Heart left ventricle (tissue), 16 donors: ENCODE measurements at regions not wholly inside any gene's neighbourhood (a gene's known extent, or its start where the extent isn't known, plus 50 kb on each side); places are given as distances from the start of the nearest gene placed in this dataset.

ENCODE experiments used
- ATAC-seq, 4 donors: fragments of 200-7000 bp; cut with Tn5 transposase; one replicate each; pipeline ENCODE4 v1.9.1; 2020 to 2022; ENCODE audit warnings: moderate library complexity in 4 of 4, mild to moderate bottlenecking in 3 of 4, moderate number of reproducible peaks in 1 of 4
- DNase-seq, 5 donors: peaks; one replicate each; pipeline ENCODE4 v3.0.0-alpha.2; 2020
- H3K27ac ChIP-seq, 12 donors: fragments of 200-600 bp; sonication (generic) in 4 of 12; one replicate each; pipeline versions ENCODE4 v1.5.0 to v1.8.0; 2016 to 2022; ENCODE audit warnings: mild to moderate bottlenecking in 2 of 12
- H3K27me3 ChIP-seq, 9 donors: fragments of 200-600 bp; sonication (generic) in 2 of 9; one replicate each; pipeline versions ENCODE4 v1.5.1 to v1.8.0; 2016 to 2022; ENCODE audit warnings: mild to moderate bottlenecking in 3 of 9
- H3K36me3 ChIP-seq, 9 donors: fragments of 200-600 bp; sonication (generic) in 2 of 9; one replicate each; pipeline versions ENCODE4 v1.5.0 to v1.8.0; 2018 to 2022; ENCODE audit warnings: mild to moderate bottlenecking in 2 of 9
- H3K4me1 ChIP-seq, 12 donors: fragments of 200-600 bp; sonication (generic) in 4 of 12; one replicate each; pipeline versions ENCODE4 v1.5.0 to v1.8.0; 2016 to 2022; ENCODE audit warnings: mild to moderate bottlenecking in 3 of 12
- H3K4me3 ChIP-seq, 12 donors: fragments of 200-600 bp; sonication (generic) in 4 of 12; one replicate each; pipeline versions ENCODE4 v1.5.0 to v1.8.0; 2017 to 2022; ENCODE audit warnings: mild to moderate bottlenecking in 9 of 12, moderate library complexity in 4 of 12
- H3K9me3 ChIP-seq, 12 donors: fragments of 200-600 bp; sonication (generic) in 4 of 12; one replicate each; pipeline versions ENCODE4 v1.5.0 to v1.8.0; 2016 to 2022; ENCODE audit warnings: mild to moderate bottlenecking in 1 of 12
- CTCF ChIP-seq, 12 donors: fragments of 200-600 bp; sonication (generic) in 4 of 12; IDR thresholded peaks; one replicate each; pipeline versions ENCODE4 v1.5.0 to v1.8.0; 2018 to 2022; ENCODE audit warnings: antibody characterized with exemption in 12 of 12, mild to moderate bottlenecking in 5 of 12
- POLR2A ChIP-seq, 2 donors: fragments of 450-650 bp; IDR thresholded peaks; one replicate each; pipeline ENCODE4 v1.6.1; 2017; ENCODE audit warnings: antibody characterized with exemption in 2 of 2, mild to moderate bottlenecking in 2 of 2, moderate library complexity in 2 of 2
- WGBS, 4 donors: extraction: QIAGEN DNeasy Blood & Tissue Kit in 2 of 4; methylation state at CpG; one replicate each; pipeline versions ENCODE4 v1.1.5 to v1.1.7; 2013 to 2018; 5-methylcytosine and 5-hydroxymethylcytosine counted together
- intact Hi-C, 10 donors: fragments of 100-400 bp; cut with DNase I; formaldehyde crosslinking; loops; one replicate each; pipeline versions ENCODE4 v1.11.1 to v1.14.2; 2022
- donor health status: ischemic (EF 13 %, LVEDD 7.1; RV severe dilation, severe dysfunction).
- donor health status: healthy with polysubstance abuse.
- donor health status: DM: no; HTN: yes; CAD: no.
- donor health status: DM: no; HTN: no; CAD: no.
- donor health status: ischemic (EF 25% LVEDD 6.9; RV normal size, moderate dysfunction).
- donor health status: ischemic (EF 25% LVEDD 5.7; RV mildly dilated, moderate dysfunction).
- donor health status: healthy.
- donor health status: DM: yes; HTN: yes; CAD: no.
- donor health status: ischemic (EF 35%, LVEDD 5.7; RV mildly dilated, moderate dysfunction).
- donor health status: nonischemic (EF 11% LVEDD 7.7; RV severe dilation, severe dysfunction).
- donor health status: DM: yes; HTN: yes; CAD: no.
- donor health status: PGD.
- donor health status: ischemic (EF 29% LVEDD 5.4; RV normal size, mild dysfunction).
- donor health status: nonischemic (EF 23%, LVEDD 6.1; RV moderate dilation, normal function).

- DNase-seq: no peak
- no peaks in the 10 kb centered on the region for H3K36me3 ChIP-seq
- H3K4me1 ChIP-seq: no peaks in the 10 kb centered on the region
- no peak for ATAC-seq
- H3K9me3 ChIP-seq: no peaks in the 10 kb centered on the region
- intact Hi-C loops: loop anchor here in 1 of 10 donors (10.0 kb wide), 1 partner anchor 547 kb away; the partner anchor contains the start of gene HS3ST3B1
- TF ChIP-seq CTCF (IDR thresholded peaks at IDR 0.05) (no peak), POLR2A (IDR thresholded peaks at IDR 0.05) (no peak)
- H3K27me3 ChIP-seq: peaks cover 0 to under 1% (median 0%) of the 10 kb centered on the region in 9 donors
- no peak overlapping the region for H3K27ac ChIP-seq
- 44 to 71% (median 63%) methylated on average over 2 of the region's 2 CpGs for WGBS, 4 donors
- H3K4me3 ChIP-seq: no peak overlapping the region
These were observed 156.1 kb upstream of the HS3ST3A1 start for GRCh38 chr17:13757871-13758270.

DNA sequence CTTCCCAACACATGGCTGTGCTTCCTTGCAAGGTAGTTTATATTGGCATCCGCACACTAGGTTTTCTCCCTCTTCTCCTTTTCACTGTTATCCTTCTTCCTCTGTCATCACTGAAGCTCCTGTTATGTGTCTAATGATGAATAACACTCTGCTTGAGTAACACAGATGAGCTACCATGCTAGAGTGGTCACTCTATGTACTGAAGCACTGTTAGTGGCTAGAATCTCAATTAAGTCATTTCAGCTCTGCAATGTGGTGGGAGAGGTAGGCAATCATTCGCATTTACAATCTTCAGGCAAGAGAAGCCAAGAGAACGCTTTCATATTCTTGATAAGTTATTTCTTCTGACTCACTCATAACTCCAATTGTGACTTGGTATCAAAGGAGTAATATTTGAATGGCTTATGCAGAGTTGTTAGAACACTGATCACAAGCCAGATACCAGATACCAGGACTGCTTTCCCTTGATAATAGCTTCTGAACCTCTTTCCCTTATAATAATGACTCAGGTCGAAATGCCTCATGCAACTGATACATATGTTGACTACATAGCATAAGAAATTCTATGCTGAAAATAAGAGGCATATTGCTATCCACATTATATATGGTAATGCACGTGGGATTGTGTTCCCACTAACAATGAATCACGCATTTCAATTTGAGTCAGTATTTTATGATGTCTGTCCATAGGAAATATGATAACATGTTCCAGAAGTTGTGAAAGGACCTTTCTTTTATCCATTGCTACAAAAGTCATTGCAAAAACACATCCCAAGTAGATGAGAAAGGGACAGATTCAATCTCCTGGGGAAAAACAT lies 158.0 kb upstream of the HS3ST3A1 start:
- intact Hi-C loops: loop anchor here in 2 of 10 donors (10.0 kb wide), 1 partner anchor 545 kb away; the partner anchor contains the start of gene HS3ST3B1 (in 2 of the 2)

DNA sequence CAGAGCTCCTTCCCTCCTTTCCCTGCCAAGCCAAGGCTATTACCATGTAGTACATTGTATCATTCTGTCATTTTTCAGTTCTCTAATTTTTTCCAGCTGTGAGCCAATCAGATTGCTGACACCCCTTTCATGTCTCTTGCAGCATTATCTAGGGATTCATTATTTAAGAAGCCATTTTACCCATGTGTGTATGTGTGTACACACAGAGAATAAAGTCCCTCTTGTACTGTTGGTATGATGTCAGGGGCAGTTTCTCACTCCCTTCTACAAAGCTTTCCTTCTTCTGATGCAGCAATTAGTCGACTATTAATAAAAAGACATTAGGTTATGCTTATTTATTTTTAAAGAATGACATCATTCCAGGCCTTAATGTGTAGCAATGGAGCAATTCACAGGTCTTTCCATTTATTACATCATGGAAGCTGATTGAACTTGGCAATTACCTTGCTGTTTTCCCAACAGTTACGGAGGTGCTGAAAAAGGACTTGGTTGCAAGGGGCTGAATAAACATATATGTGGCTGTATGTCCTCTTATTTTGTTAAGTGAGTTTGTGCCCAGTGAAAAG lies 159.4 kb upstream of the HS3ST3A1 start:
- no peak for TF ChIP-seq CTCF (IDR thresholded peaks at IDR 0.05)
- TF ChIP-seq POLR2A (IDR thresholded peaks at IDR 0.05): no peak
- no peak for DNase-seq
- Histone ChIP-seq H3K4me3 (no peak overlapping the region), H3K36me3 (no peaks in the 10 kb centered on the region), H3K27ac (no peak overlapping the region), H3K4me1 (peaks cover 0 to 9% (median 0%) of the 10 kb centered on the region in 12 donors), H3K9me3 (no peaks in the 10 kb centered on the region), H3K27me3 (no peaks in the 10 kb centered on the region)
- peak in 1 of 4 donors; percentile 12 for ATAC-seq
- WGBS, 4 donors: 72 to 85% (median 79%) methylated on average over 2 of the region's 2 CpGs
- intact Hi-C loops: loop anchor here in 1 of 10 donors (10.0 kb wide), 1 partner anchor 544 kb away; the partner anchor contains the start of gene HS3ST3B1

More for the DNA sequence above, 158.0 kb upstream of the HS3ST3A1 start:
- no peak for TF ChIP-seq CTCF (IDR thresholded peaks at IDR 0.05)
- no peak for TF ChIP-seq POLR2A (IDR thresholded peaks at IDR 0.05)
- H3K27me3 ChIP-seq: no peaks in the 10 kb centered on the region
- no peak for ATAC-seq
- 61 to 75% (median 65%) methylated on average over 6 of the region's 6 CpGs for WGBS, 4 donors
- H3K27ac ChIP-seq: no peak overlapping the region
- no peaks in the 10 kb centered on the region for H3K9me3 ChIP-seq
- no peaks in the 10 kb centered on the region for H3K4me1 ChIP-seq
- H3K36me3 ChIP-seq: no peaks in the 10 kb centered on the region
- no peak overlapping the region for H3K4me3 ChIP-seq
- no peak for DNase-seq

- peak; percentile 60 to 81 (median 78) for ATAC-seq
- H3K4me3 ChIP-seq: no peak overlapping the region
- 35 to 52% (median 48%) methylated on average over 2 of the region's 2 CpGs for WGBS, 4 donors
- intact Hi-C loops: loop anchor here in 1 of 10 donors (10.0 kb wide), 1 partner anchor 539 kb away; the partner anchor contains the start of gene HS3ST3B1
- peaks cover 0 to 13% (median 0%) of the 10 kb centered on the region in 12 donors for H3K4me1 ChIP-seq
- DNase-seq: peak in 1 of 5 donors; percentile 8
- no peak for TF ChIP-seq CTCF (IDR thresholded peaks at IDR 0.05)
- TF ChIP-seq POLR2A (IDR thresholded peaks at IDR 0.05): no peak
- H3K27me3 ChIP-seq: no peaks in the 10 kb centered on the region
- H3K27ac ChIP-seq: peak overlapping the region in 7 of 12 donors; percentile 29 to 70 (median 39)
- H3K9me3 ChIP-seq: peaks cover 0 to 18% (median 7%) of the 10 kb centered on the region in 12 donors
- H3K36me3 ChIP-seq: no peaks in the 10 kb centered on the region
These were observed 164.0 kb upstream of the HS3ST3A1 start for GRCh38 chr17:13765701-13766100.
